ENCODE measurements at regions not wholly inside any gene's neighbourhood (a gene's known extent, or its start where the extent isn't known, plus 50 kb on each side); places are given as distances from the start of the nearest gene placed in this dataset.

DNA sequence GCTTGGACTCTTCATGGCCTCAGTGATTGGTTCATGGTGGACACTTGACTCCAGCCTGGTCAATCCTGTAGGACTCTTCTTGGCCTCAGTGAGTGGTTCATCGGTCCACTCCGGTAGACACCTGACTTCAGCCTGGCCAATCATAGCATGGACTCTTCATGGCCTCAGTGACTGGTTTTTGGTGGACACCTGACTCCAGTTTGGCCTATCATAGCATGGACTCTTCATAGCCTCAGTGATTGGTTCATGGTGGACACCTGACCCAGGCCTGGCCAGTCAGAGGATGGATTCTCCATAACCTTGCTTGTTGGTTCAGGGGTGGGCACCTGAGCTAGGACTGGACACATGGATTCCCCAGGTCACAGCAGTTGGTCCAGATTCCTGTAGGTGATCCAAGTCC lies 106.0 kb upstream of the ERCC6L2 start:
- DNase-seq = no peak
- Mint-ChIP-seq H3K4me1 (peaks cover 45% of the 10 kb centered on the region), H3K27me3 (ENCODE audit: insufficient read depth) (peaks cover 16% of the 10 kb centered on the region), H3K4me3 (no peak overlapping the region), H3K36me3 (ENCODE audit: low read depth) (no peaks in the 10 kb centered on the region), H3K27ac (no peak overlapping the region), H3K9me3 (no peaks in the 10 kb centered on the region)
- Histone ChIP-seq H3K9me3 (ENCODE audit: control insufficient read depth, low read length) (no peaks in the 10 kb centered on the region), H3K27ac (ENCODE audit: low read depth, low read length) (no peak overlapping the region), H3K27me3 (ENCODE audit: control insufficient read depth, insufficient read depth, low read length, poor library complexity, severe bottlenecking) (peaks cover 6% of the 10 kb centered on the region), H3K9ac (ENCODE audit: extremely low read depth, low read length, poor library complexity, severe bottlenecking) (no peak overlapping the region), H3K4me3 (ENCODE audit: low read length) (no peak overlapping the region), H3K4me1 (ENCODE audit: control insufficient read depth, insufficient read depth, low read length) (peaks cover 22% of the 10 kb centered on the region), H3K36me3 (ENCODE audit: control insufficient read depth, insufficient read depth, low read length) (no peaks in the 10 kb centered on the region)
- TF ChIP-seq, protein P1, sequence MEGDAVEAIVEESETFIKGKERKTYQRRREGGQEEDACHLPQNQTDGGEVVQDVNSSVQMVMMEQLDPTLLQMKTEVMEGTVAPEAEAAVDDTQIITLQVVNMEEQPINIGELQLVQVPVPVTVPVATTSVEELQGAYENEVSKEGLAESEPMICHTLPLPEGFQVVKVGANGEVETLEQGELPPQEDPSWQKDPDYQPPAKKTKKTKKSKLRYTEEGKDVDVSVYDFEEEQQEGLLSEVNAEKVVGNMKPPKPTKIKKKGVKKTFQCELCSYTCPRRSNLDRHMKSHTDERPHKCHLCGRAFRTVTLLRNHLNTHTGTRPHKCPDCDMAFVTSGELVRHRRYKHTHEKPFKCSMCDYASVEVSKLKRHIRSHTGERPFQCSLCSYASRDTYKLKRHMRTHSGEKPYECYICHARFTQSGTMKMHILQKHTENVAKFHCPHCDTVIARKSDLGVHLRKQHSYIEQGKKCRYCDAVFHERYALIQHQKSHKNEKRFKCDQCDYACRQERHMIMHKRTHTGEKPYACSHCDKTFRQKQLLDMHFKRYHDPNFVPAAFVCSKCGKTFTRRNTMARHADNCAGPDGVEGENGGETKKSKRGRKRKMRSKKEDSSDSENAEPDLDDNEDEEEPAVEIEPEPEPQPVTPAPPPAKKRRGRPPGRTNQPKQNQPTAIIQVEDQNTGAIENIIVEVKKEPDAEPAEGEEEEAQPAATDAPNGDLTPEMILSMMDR (conservative IDR thresholded peaks at IDR 0.05) = no peak
- WGBS, 2 experiments (ENCODE audit: insufficient coverage in 1 of 2, insufficient read length in 1 of 2) = 97 to 100% methylated on average over 2 of the region's 2 CpGs

DNA sequence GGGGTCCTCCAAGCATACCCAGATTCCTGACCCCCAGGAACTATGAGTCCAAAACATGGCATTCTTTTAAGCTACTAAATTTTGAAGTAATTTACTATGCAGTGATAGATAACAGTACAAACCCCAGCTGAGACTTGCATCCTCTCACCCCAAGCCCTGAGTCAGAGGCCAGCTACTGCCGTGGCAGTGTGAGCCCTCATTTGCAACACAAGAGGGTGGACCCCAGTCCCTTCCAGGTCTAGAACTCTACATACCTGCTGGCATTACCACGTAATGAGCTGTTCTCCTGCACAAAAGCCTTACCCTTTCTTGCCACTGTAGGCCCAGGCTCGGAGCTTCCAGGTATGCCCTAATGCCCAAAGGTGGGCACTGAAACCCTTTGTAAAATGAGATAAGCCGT lies 108.6 kb upstream of the ERCC6L2 start:
- Mint-ChIP-seq H3K4me1 (peaks cover 40% of the 10 kb centered on the region), H3K4me3 (no peak overlapping the region), H3K27ac (no peak overlapping the region), H3K27me3 (ENCODE audit: insufficient read depth) (peaks cover 12% of the 10 kb centered on the region), H3K9me3 (no peaks in the 10 kb centered on the region), H3K36me3 (ENCODE audit: low read depth) (no peaks in the 10 kb centered on the region)
- Histone ChIP-seq H3K4me3 (ENCODE audit: low read length) (no peak overlapping the region), H3K9ac (ENCODE audit: extremely low read depth, low read length, poor library complexity, severe bottlenecking) (no peak overlapping the region), H3K9me3 (ENCODE audit: control insufficient read depth, low read length) (no peaks in the 10 kb centered on the region), H3K27ac (ENCODE audit: low read depth, low read length) (no peak overlapping the region), H3K36me3 (ENCODE audit: control insufficient read depth, insufficient read depth, low read length) (no peaks in the 10 kb centered on the region), H3K4me1 (ENCODE audit: control insufficient read depth, insufficient read depth, low read length) (peaks cover 13% of the 10 kb centered on the region), H3K27me3 (ENCODE audit: control insufficient read depth, insufficient read depth, low read length, poor library complexity, severe bottlenecking) (peaks cover 6% of the 10 kb centered on the region)
- WGBS, 2 experiments (ENCODE audit: insufficient coverage in 1 of 2, insufficient read length in 1 of 2) = 65 to 78% methylated on average over 3 to 4 of the region's 4 CpGs
- TF ChIP-seq, protein P1 (conservative IDR thresholded peaks at IDR 0.05) = no peak
- DNase-seq = peak; percentile 81

DNA sequence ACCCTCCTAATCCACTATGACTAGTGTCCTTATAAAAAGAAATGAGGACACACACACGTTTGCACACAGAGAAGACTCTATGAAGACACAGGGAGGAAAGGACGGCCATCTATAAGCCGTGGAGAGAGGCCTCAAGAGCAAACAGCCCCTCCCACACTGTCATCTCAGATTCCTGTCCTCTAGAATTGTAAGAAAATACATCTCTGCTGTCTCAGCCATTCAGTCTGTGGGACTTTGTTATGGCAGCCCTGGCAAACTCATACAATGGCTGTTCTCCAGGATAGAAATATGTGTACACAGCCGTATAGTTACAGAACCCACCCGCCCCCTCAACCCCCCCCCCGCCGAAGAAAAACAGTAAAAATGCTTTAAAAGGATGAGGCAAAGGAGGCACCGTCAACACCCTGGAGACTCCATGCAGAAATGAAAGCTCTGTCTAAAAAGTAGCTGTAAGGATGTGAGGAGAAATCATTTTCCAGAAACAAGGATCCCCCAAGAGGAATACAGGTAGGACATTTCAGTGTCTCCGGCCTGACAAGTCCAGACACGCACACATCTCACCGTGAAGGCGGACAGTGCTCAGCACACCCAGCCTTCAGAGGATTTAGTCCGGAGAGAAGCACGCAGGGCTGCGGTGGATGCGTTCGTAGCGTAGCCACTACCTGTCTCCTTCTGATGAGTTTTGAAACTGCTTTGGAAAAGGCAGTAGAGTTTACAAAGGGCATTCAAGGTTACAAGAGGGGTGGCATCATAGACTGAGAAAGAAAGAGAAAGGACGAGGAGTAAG lies 110.8 kb upstream of the ERCC6L2 start:
- no peaks in the 10 kb centered on the region for H3K36me3 ChIP-seq (ENCODE audit: control insufficient read depth, insufficient read depth, low read length)
- no peaks in the 10 kb centered on the region for H3K4me1 ChIP-seq (ENCODE audit: control insufficient read depth, insufficient read depth, low read length)
- Mint-ChIP-seq H3K4me1 (peaks cover 19% of the 10 kb centered on the region), H3K9me3 (no peaks in the 10 kb centered on the region), H3K27ac (no peak overlapping the region), H3K36me3 (ENCODE audit: low read depth) (no peaks in the 10 kb centered on the region), H3K4me3 (no peak overlapping the region), H3K27me3 (ENCODE audit: insufficient read depth) (peaks cover 9% of the 10 kb centered on the region)
- no peak overlapping the region for H3K27ac ChIP-seq (ENCODE audit: low read depth, low read length)
- H3K27me3 ChIP-seq (ENCODE audit: control insufficient read depth, insufficient read depth, low read length, poor library complexity, severe bottlenecking) = peaks cover 4% of the 10 kb centered on the region
- DNase-seq = no peak
- no peaks in the 10 kb centered on the region for H3K9me3 ChIP-seq (ENCODE audit: control insufficient read depth, low read length)
- TF ChIP-seq, protein P1 (conservative IDR thresholded peaks at IDR 0.05) = no peak
- no peak overlapping the region for H3K4me3 ChIP-seq (ENCODE audit: low read length)
- no peak overlapping the region for H3K9ac ChIP-seq (ENCODE audit: extremely low read depth, low read length, poor library complexity, severe bottlenecking)
- WGBS, 2 experiments (ENCODE audit: insufficient coverage in 1 of 2, insufficient read length in 1 of 2) = 68 to 87% methylated on average over 6 to 19 of the region's 19 CpGs
